HL-60 (cell line): ENCODE measurements at regions not wholly inside any gene's neighbourhood (a gene's known extent, or its start where the extent isn't known, plus 50 kb on each side); places are given as distances from the start of the nearest gene placed in this dataset.

Experiments used
- POLR2AphosphoS5 ChIP-seq: IDR thresholded peaks from 2 replicates; pipeline ENCODE4 v1.6.1; 2012; ENCODE audit warnings: low read depth
- SPI1 ChIP-seq: IDR thresholded peaks from 2 replicates; pipeline ENCODE4 v1.6.1; 2012; ENCODE audit warnings: low read depth, mild to moderate bottlenecking, borderline replicate concordance
- TF ChIP-seq, protein P1 (sequence below): IDR thresholded peaks from one replicate; pipeline ENCODE4 v1.5.1; 2011; ENCODE audit warnings: low read length, control low read depth, inconsistent platforms; ENCODE audit not compliant: insufficient read depth
- TF ChIP-seq, protein P2 (sequence below): IDR thresholded peaks from 2 replicates; pipeline ENCODE4 v1.6.1; 2012; ENCODE audit warnings: low read depth; ENCODE audit not compliant: insufficient replicate concordance

DNA sequence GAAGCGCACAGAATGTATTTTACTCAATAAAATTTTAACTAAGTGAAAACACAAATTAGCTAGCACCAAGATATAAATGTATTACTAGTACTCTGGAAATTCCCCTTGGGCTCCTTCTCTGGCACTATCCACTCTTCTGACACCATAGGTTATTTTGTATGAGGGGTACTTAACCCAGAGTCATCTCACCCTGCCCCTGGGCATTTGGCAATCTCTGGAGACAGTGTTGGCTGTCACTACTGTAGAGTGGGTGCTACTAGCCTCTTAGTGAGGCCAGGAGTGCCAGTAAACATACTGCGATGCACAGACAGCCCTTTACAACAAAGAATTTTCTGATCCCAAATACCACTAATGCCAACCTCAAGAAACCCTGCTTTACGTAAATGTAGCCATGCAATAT, 246.3 kb upstream of the KBTBD8 start:
- TF ChIP-seq, protein P1, sequence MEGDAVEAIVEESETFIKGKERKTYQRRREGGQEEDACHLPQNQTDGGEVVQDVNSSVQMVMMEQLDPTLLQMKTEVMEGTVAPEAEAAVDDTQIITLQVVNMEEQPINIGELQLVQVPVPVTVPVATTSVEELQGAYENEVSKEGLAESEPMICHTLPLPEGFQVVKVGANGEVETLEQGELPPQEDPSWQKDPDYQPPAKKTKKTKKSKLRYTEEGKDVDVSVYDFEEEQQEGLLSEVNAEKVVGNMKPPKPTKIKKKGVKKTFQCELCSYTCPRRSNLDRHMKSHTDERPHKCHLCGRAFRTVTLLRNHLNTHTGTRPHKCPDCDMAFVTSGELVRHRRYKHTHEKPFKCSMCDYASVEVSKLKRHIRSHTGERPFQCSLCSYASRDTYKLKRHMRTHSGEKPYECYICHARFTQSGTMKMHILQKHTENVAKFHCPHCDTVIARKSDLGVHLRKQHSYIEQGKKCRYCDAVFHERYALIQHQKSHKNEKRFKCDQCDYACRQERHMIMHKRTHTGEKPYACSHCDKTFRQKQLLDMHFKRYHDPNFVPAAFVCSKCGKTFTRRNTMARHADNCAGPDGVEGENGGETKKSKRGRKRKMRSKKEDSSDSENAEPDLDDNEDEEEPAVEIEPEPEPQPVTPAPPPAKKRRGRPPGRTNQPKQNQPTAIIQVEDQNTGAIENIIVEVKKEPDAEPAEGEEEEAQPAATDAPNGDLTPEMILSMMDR: no peak
- TF ChIP-seq POLR2AphosphoS5 (no peak), SPI1 (no peak)
- TF ChIP-seq, protein P2, sequence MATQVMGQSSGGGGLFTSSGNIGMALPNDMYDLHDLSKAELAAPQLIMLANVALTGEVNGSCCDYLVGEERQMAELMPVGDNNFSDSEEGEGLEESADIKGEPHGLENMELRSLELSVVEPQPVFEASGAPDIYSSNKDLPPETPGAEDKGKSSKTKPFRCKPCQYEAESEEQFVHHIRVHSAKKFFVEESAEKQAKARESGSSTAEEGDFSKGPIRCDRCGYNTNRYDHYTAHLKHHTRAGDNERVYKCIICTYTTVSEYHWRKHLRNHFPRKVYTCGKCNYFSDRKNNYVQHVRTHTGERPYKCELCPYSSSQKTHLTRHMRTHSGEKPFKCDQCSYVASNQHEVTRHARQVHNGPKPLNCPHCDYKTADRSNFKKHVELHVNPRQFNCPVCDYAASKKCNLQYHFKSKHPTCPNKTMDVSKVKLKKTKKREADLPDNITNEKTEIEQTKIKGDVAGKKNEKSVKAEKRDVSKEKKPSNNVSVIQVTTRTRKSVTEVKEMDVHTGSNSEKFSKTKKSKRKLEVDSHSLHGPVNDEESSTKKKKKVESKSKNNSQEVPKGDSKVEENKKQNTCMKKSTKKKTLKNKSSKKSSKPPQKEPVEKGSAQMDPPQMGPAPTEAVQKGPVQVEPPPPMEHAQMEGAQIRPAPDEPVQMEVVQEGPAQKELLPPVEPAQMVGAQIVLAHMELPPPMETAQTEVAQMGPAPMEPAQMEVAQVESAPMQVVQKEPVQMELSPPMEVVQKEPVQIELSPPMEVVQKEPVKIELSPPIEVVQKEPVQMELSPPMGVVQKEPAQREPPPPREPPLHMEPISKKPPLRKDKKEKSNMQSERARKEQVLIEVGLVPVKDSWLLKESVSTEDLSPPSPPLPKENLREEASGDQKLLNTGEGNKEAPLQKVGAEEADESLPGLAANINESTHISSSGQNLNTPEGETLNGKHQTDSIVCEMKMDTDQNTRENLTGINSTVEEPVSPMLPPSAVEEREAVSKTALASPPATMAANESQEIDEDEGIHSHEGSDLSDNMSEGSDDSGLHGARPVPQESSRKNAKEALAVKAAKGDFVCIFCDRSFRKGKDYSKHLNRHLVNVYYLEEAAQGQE: no peak
